ENCODE measurements at regions not wholly inside any gene's neighbourhood (a gene's known extent, or its start where the extent isn't known, plus 50 kb on each side); places are given as distances from the start of the nearest gene placed in this dataset.

DNA sequence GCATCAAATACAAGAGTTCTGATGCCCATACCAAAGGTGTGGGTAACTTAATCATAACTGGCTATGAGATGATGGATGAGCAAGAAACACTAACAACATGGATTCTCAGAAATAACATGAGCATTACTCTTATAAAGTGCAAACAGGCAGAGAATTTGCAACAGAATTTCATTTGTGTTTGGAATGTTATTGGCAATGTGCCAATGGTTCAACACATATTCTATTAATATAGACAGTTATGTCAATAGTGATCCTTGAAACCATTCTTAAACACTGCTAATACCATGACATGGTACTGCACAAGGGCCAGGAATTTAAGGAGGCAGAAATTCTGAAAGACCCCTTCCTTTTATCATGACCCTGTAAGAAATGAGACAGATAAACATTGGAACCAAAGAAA lies 217.1 kb upstream of the WSB1 start:
- TF ChIP-seq POU2F2 (IDR thresholded peaks at IDR 0.05; ENCODE audit: low read depth, low read length) (no peak), SPI1 (IDR thresholded peaks at IDR 0.05; ENCODE audit: low read depth, low read length) (no peak), POLR2A (IDR thresholded peaks at IDR 0.05; ENCODE audit: low read depth, low read length) (no peak), TAF1 (IDR thresholded peaks at IDR 0.05; ENCODE audit: low read depth, low read length) (no peak), PAX5 (IDR thresholded peaks at IDR 0.05; ENCODE audit: insufficient read depth, low read length, severe bottlenecking) (no peak), POLR2AphosphoS5 (IDR thresholded peaks at IDR 0.05; ENCODE audit: low read depth, low read length) (no peak)
- FAIRE-seq: no peak

GRCh38 chr17:27078296-27078695 lies 215.6 kb upstream of the WSB1 start:
- no peak for DNase-seq (ENCODE audit: insufficient read length, low spot score)
- TF ChIP-seq POLR2A (IDR thresholded peaks at IDR 0.05; ENCODE audit: low read depth, low read length) (no peak), POLR2AphosphoS5 (IDR thresholded peaks at IDR 0.05; ENCODE audit: low read depth, low read length) (no peak), PAX5 (IDR thresholded peaks at IDR 0.05; ENCODE audit: insufficient read depth, low read length, severe bottlenecking) (no peak), TAF1 (IDR thresholded peaks at IDR 0.05; ENCODE audit: low read depth, low read length) (no peak), SPI1 (IDR thresholded peaks at IDR 0.05; ENCODE audit: low read depth, low read length) (no peak)
- no peak for FAIRE-seq

More for the DNA sequence above, 217.1 kb upstream of the WSB1 start:
- DNase-seq (ENCODE audit: insufficient read length, low spot score): no peak

- DNase-seq (ENCODE audit: insufficient read length, low spot score) (no peak), FAIRE-seq (no peak)
- no peak for TF ChIP-seq PAX5 (IDR thresholded peaks at IDR 0.05; ENCODE audit: insufficient read depth, low read length, severe bottlenecking)
- TF ChIP-seq POU2F2 (IDR thresholded peaks at IDR 0.05; ENCODE audit: low read depth, low read length): no peak
- no peak for TF ChIP-seq POLR2A (IDR thresholded peaks at IDR 0.05; ENCODE audit: low read depth, low read length)
- no peak for TF ChIP-seq SPI1 (IDR thresholded peaks at IDR 0.05; ENCODE audit: low read depth, low read length)
- no peak for TF ChIP-seq TAF1 (IDR thresholded peaks at IDR 0.05; ENCODE audit: low read depth, low read length)
- TF ChIP-seq POLR2AphosphoS5 (IDR thresholded peaks at IDR 0.05; ENCODE audit: low read depth, low read length): no peak
Observed at GRCh38 chr17:27079660-27080059, 214.3 kb upstream of the WSB1 start.

- FAIRE-seq: no peak
- DNase-seq (ENCODE audit: insufficient read length, low spot score): no peak
- no peak for TF ChIP-seq POLR2A (IDR thresholded peaks at IDR 0.05; ENCODE audit: low read depth, low read length)
- TF ChIP-seq SPI1 (IDR thresholded peaks at IDR 0.05; ENCODE audit: low read depth, low read length): no peak
- no peak for TF ChIP-seq POU2F2 (IDR thresholded peaks at IDR 0.05; ENCODE audit: low read depth, low read length)
- TF ChIP-seq PAX5 (IDR thresholded peaks at IDR 0.05; ENCODE audit: insufficient read depth, low read length, severe bottlenecking): no peak
- no peak for TF ChIP-seq POLR2AphosphoS5 (IDR thresholded peaks at IDR 0.05; ENCODE audit: low read depth, low read length)
- no peak for TF ChIP-seq TAF1 (IDR thresholded peaks at IDR 0.05; ENCODE audit: low read depth, low read length)
Observed at GRCh38 chr17:27081002-27081638, 212.8 kb upstream of the WSB1 start.

DNA sequence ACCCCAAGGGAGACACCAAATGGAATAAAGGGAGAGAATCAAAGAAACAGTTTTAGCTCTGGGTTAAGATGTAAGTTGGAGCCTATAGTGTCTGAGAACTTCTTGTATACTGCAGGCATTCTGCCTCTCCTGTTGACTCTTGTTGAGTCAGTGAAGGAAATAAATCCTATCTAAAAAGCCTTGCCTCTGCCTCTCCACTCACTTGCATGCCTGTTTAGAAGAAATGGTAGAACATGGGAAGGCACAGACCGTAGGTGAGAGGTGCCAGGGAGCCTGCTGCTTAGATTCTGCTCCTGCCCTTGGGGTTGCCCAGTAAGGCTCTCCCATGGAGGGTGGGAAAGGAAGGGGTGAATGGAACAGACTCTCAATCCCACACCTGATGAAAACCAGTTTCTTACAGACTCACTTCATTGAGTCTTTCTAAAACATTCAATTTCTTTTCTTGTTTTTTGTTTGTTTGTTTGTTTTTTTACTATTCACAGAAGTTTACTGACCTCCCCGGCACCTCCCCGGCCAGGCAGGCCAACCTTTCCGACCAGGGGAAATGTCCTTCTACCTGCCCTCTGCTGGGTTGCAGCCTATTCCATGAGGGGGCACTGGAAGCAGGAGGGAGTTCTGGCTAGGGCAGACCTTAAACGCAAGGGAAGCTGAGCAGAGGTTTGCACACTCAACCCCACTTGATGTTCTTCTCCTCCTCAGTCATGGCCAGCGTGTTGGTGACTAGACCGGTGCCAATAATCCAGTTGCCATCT lies 211.7 kb upstream of the WSB1 start:
- TF ChIP-seq POLR2AphosphoS5 (IDR thresholded peaks at IDR 0.05; ENCODE audit: low read depth, low read length) (no peak), PAX5 (IDR thresholded peaks at IDR 0.05; ENCODE audit: insufficient read depth, low read length, severe bottlenecking) (no peak), POU2F2 (IDR thresholded peaks at IDR 0.05; ENCODE audit: low read depth, low read length) (no peak), TAF1 (IDR thresholded peaks at IDR 0.05; ENCODE audit: low read depth, low read length) (no peak), POLR2A (IDR thresholded peaks at IDR 0.05; ENCODE audit: low read depth, low read length) (no peak), SPI1 (IDR thresholded peaks at IDR 0.05; ENCODE audit: low read depth, low read length) (no peak)
- DNase-seq (ENCODE audit: insufficient read length, low spot score): no peak
- FAIRE-seq: no peak

- FAIRE-seq (no peak), DNase-seq (ENCODE audit: insufficient read length, low spot score) (no peak)
- TF ChIP-seq POLR2A (IDR thresholded peaks at IDR 0.05; ENCODE audit: low read depth, low read length): no peak
- TF ChIP-seq PAX5 (IDR thresholded peaks at IDR 0.05; ENCODE audit: insufficient read depth, low read length, severe bottlenecking): no peak
- no peak for TF ChIP-seq TAF1 (IDR thresholded peaks at IDR 0.05; ENCODE audit: low read depth, low read length)
- TF ChIP-seq POLR2AphosphoS5 (IDR thresholded peaks at IDR 0.05; ENCODE audit: low read depth, low read length): no peak
Observed at GRCh38 chr17:27082775-27083154, 211.1 kb upstream of the WSB1 start.

DNA sequence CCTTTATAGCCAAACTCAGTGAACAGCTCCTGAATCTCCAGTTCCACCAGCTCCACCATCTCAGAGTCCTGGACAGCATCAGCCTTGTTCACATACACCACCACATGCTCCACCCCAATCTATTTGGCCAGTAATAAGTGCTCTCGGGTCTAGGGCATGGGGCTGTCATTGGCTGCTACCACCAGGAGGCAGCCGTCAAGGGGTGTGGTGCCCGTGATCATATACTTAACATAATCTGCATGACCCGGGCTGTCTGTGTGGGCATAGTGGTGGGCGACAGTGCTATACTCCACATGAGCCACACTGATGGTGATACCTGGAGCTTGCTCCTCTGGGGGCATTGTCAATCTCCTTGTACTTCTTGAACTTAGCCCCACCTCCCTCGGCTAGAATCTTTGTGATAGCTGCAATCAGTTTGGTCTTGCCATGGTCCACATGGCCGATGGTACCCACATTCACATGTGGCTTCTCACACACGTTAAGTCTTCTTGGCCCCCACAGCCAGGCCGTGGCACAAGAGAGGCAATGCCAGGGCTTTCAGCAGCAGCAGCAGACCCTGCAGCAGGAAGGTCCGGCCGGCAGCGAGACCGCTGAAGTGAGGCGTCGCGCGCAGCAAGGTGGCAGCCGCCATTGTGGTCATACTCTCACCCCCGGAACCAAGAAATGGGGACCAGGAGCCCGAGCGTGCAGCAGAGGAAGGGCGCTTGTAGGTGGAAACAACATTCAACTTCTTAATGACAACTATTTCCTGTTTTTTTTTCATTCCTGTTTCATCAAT lies 210.3 kb upstream of the WSB1 start:
- no peak for DNase-seq (ENCODE audit: insufficient read length, low spot score)
- no peak for FAIRE-seq
- TF ChIP-seq POU2F2 (IDR thresholded peaks at IDR 0.05; ENCODE audit: low read depth, low read length) (no peak), TAF1 (IDR thresholded peaks at IDR 0.05; ENCODE audit: low read depth, low read length) (no peak), PAX5 (IDR thresholded peaks at IDR 0.05; ENCODE audit: insufficient read depth, low read length, severe bottlenecking) (no peak), POLR2A (IDR thresholded peaks at IDR 0.05; ENCODE audit: low read depth, low read length) (no peak), SPI1 (IDR thresholded peaks at IDR 0.05; ENCODE audit: low read depth, low read length) (no peak), POLR2AphosphoS5 (IDR thresholded peaks at IDR 0.05; ENCODE audit: low read depth, low read length) (no peak)

DNA sequence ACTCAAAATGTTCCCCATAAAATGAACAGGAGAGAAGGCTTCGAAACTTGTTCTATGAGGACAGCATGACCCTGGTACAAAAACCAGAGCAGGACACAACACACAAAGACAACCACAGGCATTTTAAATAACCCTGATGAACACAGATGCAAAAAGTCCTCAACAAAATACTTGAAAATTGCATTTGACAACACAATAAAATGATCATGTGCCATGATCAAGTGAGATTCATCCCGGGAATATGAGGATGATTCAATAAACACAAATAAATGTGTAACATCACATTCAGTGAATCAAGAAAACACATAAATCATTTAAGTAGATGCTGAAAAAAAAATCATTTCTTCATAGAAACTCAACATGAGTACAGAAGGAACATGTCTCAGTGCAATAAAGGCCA lies 208.4 kb upstream of the WSB1 start:
- FAIRE-seq: no peak
- DNase-seq (ENCODE audit: insufficient read length, low spot score): no peak
- TF ChIP-seq PAX5 (IDR thresholded peaks at IDR 0.05; ENCODE audit: insufficient read depth, low read length, severe bottlenecking) (no peak), SPI1 (IDR thresholded peaks at IDR 0.05; ENCODE audit: low read depth, low read length) (no peak), TAF1 (IDR thresholded peaks at IDR 0.05; ENCODE audit: low read depth, low read length) (no peak), POLR2AphosphoS5 (IDR thresholded peaks at IDR 0.05; ENCODE audit: low read depth, low read length) (no peak), POLR2A (IDR thresholded peaks at IDR 0.05; ENCODE audit: low read depth, low read length) (no peak)

DNA sequence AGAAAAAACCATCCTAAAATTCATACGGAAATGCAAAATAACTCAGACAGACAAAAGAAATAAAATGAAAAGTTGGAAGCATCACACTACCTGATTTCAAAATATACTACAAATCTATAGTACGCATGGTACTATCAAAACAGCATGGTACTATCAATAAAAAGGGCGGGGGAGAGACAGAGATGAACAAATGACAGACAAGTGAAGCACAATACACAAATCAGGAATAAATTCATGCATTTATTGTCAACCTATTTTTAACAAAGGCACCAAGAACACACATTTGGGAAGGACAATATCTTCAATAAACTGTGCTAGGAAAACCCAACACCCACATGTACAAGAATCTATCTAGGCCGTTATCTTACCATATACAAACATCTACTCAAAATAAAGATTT lies 207.4 kb upstream of the WSB1 start:
- TF ChIP-seq POLR2AphosphoS5 (IDR thresholded peaks at IDR 0.05; ENCODE audit: low read depth, low read length) (no peak), TAF1 (IDR thresholded peaks at IDR 0.05; ENCODE audit: low read depth, low read length) (no peak), POLR2A (IDR thresholded peaks at IDR 0.05; ENCODE audit: low read depth, low read length) (no peak), SPI1 (IDR thresholded peaks at IDR 0.05; ENCODE audit: low read depth, low read length) (no peak), POU2F2 (IDR thresholded peaks at IDR 0.05; ENCODE audit: low read depth, low read length) (no peak), PAX5 (IDR thresholded peaks at IDR 0.05; ENCODE audit: insufficient read depth, low read length, severe bottlenecking) (no peak)
- no peak for FAIRE-seq
- no peak for DNase-seq (ENCODE audit: insufficient read length, low spot score)

All from GM12891 (cell line).